T47D (cell line): ENCODE measurements at regions not wholly inside any gene's neighbourhood (a gene's known extent, or its start where the extent isn't known, plus 50 kb on each side); places are given as distances from the start of the nearest gene placed in this dataset.
"Not testable (repeated sequence)": the region's sequence is repeated elsewhere in the genome, so short reads cannot be mapped to it uniquely, and the experiment has no call there.

ENCODE experiments used
- DNase-seq, 2 experiments: peaks; one replicate each; pipeline versions ENCODE4 v3.0.0 to v3.0.0-alpha.2; 2011 to 2012; ENCODE audit warnings: low read depth in 1 of 2, low spot score in 1 of 2
- JUND ChIP-seq: IDR thresholded peaks from 2 replicates; pipeline ENCODE4 v1.6.1; 2012; ENCODE audit warnings: low read depth
- in situ Hi-C: cut with HindIII; loops from 2 replicates; pipeline ENCODE4 v1.10.0; 2016; ENCODE audit warnings: low sequenced_read_pairs, low pct_unique_long_range_greater_than_20kb

DNA sequence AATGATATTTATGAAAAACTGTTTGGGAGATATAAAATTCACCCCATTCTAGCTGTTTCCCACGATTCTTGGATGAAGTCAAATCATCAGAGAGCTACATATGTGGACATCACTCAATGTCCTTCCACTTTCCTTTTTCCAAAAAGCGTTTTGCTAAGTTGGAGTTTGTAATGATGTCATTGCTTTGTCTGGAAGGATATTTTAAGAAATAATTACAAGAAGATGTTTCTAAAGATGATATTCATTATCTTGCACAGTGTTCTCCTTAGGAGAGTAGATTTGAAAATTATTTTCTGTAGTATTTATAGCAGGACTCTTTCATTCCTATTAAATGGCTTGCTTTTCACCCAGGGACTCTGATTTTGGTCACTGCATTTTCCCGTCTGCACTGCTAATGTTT is 851.2 kb downstream of the EFNB2 start:
- DNase-seq, result no peak
- no peak for TF ChIP-seq JUND
- in situ Hi-C loops, result no loop called here

DNA sequence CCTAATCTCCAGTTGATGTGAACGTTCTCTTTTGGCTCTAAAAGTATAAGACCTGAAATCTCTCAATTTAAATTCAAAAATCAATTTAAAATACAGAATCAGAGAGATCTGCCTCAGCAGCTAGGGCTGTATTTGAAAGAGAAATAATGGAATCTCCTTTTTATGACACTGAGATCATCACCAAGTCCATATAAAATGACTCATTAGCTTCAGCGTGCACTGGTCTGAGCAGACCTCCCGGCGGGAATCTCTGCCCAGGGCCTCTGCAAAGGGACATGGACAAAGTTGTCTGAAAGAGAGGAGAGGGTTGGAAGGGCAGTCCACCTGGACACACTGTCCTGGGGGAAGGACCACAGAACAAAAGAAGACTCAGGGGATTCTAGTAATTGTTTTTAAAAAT is 855.6 kb downstream of the EFNB2 start:
- in situ Hi-C loops, result no loop called here
- TF ChIP-seq JUND, result no peak

DNA sequence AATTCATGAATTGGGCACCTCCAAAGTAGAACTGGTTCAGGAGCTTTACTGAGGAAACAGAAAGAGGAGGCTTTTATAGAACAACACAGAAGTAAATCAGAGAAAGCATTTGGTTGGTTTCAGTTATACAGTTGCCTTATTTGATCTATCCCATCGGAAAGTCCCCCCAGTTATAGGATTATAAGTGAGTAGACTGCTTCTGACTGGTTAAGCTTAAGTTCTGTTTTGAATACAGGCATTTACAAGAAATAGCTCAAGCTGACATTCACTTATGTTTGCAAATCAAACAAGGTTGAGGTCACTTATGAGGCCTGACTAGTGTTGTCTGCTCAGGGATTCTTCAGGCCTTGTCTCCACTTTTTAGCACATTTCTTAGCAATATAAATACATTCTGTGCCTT is 857.4 kb downstream of the EFNB2 start:
- in situ Hi-C loops, result no loop called here
- no peak for TF ChIP-seq JUND
- peak; percentile 3 to 21 for DNase-seq

More for the DNA sequence above, 855.6 kb downstream of the EFNB2 start:
- DNase-seq, result no peak

DNA sequence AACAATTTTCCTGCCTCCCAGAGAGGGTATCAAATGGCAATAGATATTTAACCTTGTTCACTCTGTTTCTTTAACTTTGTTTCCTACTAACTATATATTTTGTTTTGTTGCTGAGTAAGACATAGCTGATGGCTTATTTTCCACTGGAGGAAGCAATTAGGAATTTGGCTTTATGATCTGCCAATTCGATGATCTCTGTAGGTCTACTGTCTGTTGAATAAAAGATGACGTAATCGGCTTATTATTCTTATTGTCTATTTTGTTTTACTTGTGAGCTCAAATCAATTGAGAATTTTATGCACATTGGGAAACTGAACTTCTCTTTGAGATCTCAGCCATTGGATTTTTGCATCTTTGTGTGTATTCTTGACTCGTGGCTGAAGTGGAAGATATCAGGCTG is 862.6 kb downstream of the EFNB2 start:
- in situ Hi-C loops, result no loop called here
- no peak for DNase-seq
- no peak for TF ChIP-seq JUND

DNA sequence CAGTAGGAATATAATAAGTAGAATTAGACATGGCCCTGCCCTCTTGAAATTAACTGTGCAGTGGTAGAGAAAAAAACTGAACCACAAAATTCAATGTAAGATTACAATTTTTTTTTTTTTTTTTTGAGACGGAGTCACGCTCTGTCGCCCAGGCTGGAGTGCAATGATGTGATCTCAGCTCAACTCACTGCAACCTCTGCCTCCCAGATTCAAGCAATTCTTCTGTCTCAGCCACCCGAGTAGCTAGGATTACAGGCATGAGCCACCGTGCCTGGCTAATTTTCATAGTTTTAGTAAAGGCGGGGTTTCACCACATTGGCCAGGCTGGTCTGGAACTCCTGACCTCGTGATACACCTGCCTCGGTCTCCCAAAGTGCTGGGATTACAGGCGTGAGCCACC is 864.3 kb downstream of the EFNB2 start:
- in situ Hi-C loops, DNase-seq: not testable (repeated sequence)

DNA sequence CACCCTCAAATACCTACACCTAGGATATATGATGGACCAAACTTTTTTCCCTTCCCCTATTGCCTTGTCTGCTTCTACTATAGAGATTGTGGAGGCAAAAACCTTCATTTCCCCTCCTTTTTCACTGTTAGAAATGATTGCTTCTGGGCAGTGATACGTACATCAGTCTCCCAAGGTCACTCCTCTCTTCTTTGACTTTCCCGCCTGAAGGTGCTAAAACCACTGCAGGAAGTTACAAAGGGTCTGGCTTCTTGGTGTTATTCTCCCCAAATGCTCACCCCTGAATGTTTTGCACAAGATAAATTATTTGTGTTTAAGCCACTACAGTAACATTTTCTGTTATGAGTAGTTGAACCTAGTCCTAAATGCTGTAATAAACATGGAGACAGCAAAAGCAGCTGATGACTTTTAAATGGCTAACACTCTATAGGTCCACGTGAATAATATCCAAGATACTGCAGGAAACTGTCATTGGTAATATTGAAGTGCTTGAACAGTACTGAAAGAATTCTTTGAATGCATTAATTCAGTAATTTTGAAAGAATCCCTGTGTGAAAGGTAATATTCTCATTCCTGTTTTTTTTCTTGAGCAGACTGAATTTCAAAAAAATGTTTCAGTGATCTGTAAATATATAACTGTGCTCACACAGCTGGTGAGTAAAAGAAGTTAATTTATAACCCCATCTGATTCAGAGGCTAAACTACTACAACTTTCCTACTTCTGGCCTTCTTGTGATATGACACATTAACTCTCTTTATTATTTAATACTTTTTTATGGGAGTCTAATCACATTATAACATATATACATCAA is 865.1 kb downstream of the EFNB2 start:
- TF ChIP-seq JUND, result no peak
- in situ Hi-C loops, result no loop called here
- no peak for DNase-seq

DNA sequence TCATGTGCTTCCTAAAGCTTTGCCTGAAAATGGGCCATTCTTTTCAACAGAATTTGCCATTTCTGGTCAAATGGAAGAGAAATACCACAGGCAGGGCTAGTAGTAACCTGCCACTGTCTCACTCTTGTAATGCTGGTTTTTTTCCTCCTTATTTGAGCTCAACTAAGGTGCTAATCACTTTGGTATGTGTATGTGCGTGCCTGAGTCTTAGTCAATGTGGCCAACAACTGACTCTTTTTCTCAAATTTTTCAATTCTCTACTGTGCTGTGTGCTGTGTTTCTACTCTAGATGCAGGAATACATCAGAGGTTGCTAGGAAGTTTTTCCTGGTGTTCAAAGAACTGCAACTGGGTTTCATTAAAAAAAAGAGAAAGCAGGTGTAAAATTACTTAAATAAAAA is 870.2 kb downstream of the EFNB2 start:
- DNase-seq, result no peak
- no peak for TF ChIP-seq JUND

DNA sequence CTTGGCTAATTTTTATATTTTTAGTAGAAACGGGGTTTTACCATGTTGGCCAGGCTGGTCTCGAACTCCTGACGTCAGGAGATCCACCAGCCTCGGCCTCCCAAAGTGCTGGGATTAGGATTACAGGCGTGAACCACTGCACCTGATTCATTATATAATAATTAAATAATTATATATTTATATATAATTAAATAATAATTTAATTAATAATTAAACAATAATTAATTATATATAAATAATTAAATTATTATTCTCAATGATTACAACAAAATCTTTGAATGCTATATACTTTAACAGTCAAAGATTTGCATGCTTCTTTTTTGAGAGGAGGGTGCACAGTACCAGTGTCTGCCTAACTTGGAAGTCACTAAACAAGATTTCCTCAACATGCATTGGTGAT is 872.3 kb downstream of the EFNB2 start:
- DNase-seq, result no peak
- TF ChIP-seq JUND, result no peak
- in situ Hi-C loops, result no loop called here

More for the DNA sequence above, 870.2 kb downstream of the EFNB2 start:
- in situ Hi-C loops, result no loop called here

DNA sequence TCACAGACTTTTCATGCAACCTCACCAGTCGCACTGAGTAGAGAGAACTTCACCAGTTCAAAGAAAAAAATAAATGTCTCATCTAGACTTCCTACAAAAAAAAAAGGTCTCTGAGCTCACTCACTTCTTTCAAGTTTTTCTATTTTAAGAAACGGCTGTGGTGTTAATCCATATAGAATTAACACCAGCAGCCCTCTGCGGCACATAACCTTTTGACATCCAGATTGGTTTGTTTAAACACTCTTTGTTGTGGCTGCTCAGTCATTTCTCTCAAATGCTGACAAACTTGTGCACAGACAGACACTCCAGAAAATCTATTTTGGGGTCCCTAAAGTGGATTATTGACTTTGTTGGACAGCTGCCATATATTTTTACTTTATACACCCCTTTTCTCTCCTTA is 874.9 kb downstream of the EFNB2 start:
- in situ Hi-C loops, result no loop called here
- TF ChIP-seq JUND, result no peak
- DNase-seq, result no peak

DNA sequence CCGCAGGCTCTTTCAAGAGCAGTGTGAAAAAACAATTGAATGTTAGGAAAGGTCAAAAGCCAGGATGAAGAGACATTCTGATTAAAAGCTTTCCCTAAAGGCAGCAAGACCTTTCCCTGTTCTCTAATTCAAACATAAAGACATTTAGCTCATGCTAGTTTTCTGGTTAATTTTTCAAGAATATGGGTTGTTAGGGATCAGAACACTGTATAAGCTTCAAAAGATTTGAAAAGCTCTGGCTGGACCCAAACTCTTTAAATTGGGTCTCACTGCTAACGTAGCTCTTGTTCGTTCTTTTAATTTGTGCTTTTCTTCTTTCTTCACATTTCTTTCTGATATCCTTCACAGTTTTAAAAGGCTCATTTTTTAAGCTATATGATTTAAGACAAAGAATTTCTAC is 877.0 kb downstream of the EFNB2 start:
- no peak for TF ChIP-seq JUND
- in situ Hi-C loops, result no loop called here

DNA sequence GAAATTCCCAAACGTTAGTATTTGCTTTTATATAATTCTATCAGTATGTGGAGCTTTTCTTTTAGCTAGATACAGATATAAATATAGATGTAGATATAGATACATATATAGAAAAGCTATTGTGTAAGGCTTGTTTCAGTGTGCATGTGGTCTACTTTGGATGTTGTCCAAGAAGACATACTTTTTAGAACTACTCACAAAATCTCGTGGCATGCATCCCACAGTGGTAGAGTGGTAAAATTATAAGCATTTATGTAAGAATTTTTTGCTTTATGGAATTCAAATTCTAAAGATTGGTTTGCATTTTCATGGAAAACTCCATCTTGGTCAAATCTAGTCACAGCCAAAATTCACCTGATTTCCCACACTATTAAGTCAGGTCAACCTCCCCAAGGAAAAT is 880.4 kb downstream of the EFNB2 start:
- in situ Hi-C loops, result no loop called here
- DNase-seq, result no peak
- no peak for TF ChIP-seq JUND

More for the DNA sequence above, 877.0 kb downstream of the EFNB2 start:
- no peak for DNase-seq

DNA sequence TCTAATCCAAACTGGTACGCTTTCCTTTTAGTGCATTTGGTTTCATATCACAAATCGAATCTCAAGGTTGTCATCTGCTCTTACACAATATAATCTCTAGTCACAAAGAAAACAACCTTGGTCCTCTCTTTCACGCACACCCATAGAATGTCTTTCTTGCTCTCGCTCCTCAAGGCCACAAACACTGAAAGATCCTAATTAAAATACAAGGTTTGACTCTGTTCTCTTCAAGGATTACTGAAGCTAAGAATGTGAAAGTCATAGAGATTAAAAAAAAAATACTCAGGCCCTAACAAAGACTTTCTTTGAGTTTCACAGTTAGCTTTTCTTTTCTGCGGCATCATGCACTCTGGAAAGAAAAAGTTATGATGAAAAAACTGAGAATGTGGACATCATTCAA is 891.5 kb downstream of the EFNB2 start:
- in situ Hi-C loops, result no loop called here
- no peak for TF ChIP-seq JUND
- DNase-seq, result no peak

DNA sequence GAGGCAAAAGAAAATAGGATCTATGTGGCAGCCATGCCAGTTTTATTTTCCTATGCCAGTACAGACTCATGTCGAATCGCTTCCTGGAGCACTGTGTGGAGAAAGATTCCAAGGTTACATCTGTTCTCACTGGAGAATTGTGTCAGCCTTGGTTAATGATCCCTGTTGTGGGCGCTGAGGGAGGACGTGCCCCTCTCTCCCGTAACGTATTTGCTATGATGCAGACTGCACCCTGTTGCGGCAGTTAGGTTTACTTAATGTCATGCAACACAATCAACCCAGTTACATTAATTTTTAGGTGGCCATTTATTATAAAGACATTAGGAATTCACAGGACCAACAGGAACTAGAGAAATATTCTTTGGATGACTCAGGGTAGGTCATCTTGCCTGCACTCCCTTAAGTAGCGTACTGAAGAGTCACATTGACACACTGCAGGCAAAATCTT is 892.9 kb downstream of the EFNB2 start:
- DNase-seq, result no peak
- in situ Hi-C loops, result no loop called here
- no peak for TF ChIP-seq JUND

DNA sequence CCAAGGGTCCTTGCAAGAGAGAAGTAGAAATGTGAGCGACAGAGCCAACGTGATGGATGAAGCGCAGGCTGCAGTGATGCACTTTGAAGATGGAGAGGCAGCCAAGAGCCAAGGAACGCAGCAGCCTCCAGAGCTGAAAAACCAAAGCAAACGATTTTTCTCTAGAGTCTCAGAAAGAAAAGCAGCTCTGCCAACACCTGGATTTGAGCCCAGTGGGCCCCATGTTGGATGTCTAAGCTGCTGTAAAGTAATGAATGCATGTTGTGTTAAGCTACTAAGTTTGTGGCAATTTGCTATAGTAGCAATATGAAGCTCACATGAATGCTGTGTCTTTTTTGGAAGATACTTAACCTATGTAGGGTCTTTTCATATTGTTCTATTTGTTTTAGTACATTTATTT is 894.3 kb downstream of the EFNB2 start:
- TF ChIP-seq JUND, result no peak
- no peak for DNase-seq
- in situ Hi-C loops, result no loop called here
